ENCODE measurements at regions not wholly inside any gene's neighbourhood (a gene's known extent, or its start where the extent isn't known, plus 50 kb on each side); places are given as distances from the start of the nearest gene placed in this dataset.

- intact Hi-C loops (cut with DNase I): no loop called here
- DNase-seq (peak in 2 of 5 donors; percentile 13 to 24), FAIRE-seq (no peak)
- H3K27ac ChIP-seq (ENCODE audit: low read depth in 2 of 2, low read length in 2 of 2): no peak overlapping the region
- TF ChIP-seq CTCF (IDR thresholded peaks at IDR 0.05; ENCODE audit: borderline replicate concordance, extremely low read depth, insufficient read depth): no peak
- no peaks in the 10 kb centered on the region for H3K9me3 ChIP-seq (ENCODE audit: control insufficient read depth in 2 of 3, insufficient read depth in 1 of 3, low read length in 3 of 3)
- H3K4me1 ChIP-seq (ENCODE audit: control insufficient read depth in 2 of 3, insufficient read depth in 2 of 3, low read depth in 1 of 3, low read length in 3 of 3): peaks cover 0 to 3% (median 0%) of the 10 kb centered on the region in 3 donors
- no peaks in the 10 kb centered on the region for H3K27me3 ChIP-seq (ENCODE audit: control insufficient read depth, insufficient read depth, low read length)
- H3K36me3 ChIP-seq (ENCODE audit: control insufficient read depth in 2 of 3, insufficient read depth in 3 of 3, low read length in 3 of 3): no peaks in the 10 kb centered on the region
- H3K4me3 ChIP-seq (ENCODE audit: low read length in 3 of 3): no peak overlapping the region
- H3K9ac ChIP-seq (ENCODE audit: low read length in 3 of 3): no peak overlapping the region
Measured at GRCh38 chr2:226155093-226155875, 644.3 kb downstream of the IRS1 start.

GRCh38 chr2:226154610-226155009 is 645.0 kb downstream of the IRS1 start:
- H3K36me3 ChIP-seq (ENCODE audit: control insufficient read depth in 2 of 3, insufficient read depth in 3 of 3, low read length in 3 of 3): no peaks in the 10 kb centered on the region
- FAIRE-seq (no peak), DNase-seq (peak in 2 of 5 donors; percentile 21 to 23)
- H3K9me3 ChIP-seq (ENCODE audit: control insufficient read depth in 2 of 3, insufficient read depth in 1 of 3, low read length in 3 of 3): no peaks in the 10 kb centered on the region
- H3K4me3 ChIP-seq (ENCODE audit: low read length in 3 of 3): no peak overlapping the region
- no peaks in the 10 kb centered on the region for H3K27me3 ChIP-seq (ENCODE audit: control insufficient read depth, insufficient read depth, low read length)
- H3K4me1 ChIP-seq (ENCODE audit: control insufficient read depth in 2 of 3, insufficient read depth in 2 of 3, low read depth in 1 of 3, low read length in 3 of 3): peaks cover 0 to 3% (median 0%) of the 10 kb centered on the region in 3 donors
- H3K27ac ChIP-seq (ENCODE audit: low read depth in 2 of 2, low read length in 2 of 2): no peak overlapping the region
- H3K9ac ChIP-seq (ENCODE audit: low read length in 3 of 3): no peak overlapping the region
- intact Hi-C loops (cut with DNase I): no loop called here
- TF ChIP-seq CTCF (IDR thresholded peaks at IDR 0.05; ENCODE audit: borderline replicate concordance, extremely low read depth, insufficient read depth): no peak

- TF ChIP-seq CTCF (IDR thresholded peaks at IDR 0.05; ENCODE audit: borderline replicate concordance, extremely low read depth, insufficient read depth): no peak
- H3K27me3 ChIP-seq (ENCODE audit: control insufficient read depth, insufficient read depth, low read length): no peaks in the 10 kb centered on the region
- FAIRE-seq (no peak), DNase-seq (no peak)
- H3K36me3 ChIP-seq (ENCODE audit: control insufficient read depth in 2 of 3, insufficient read depth in 3 of 3, low read length in 3 of 3): no peaks in the 10 kb centered on the region
- H3K4me1 ChIP-seq (ENCODE audit: control insufficient read depth in 2 of 3, insufficient read depth in 2 of 3, low read depth in 1 of 3, low read length in 3 of 3): peaks cover 0 to 3% (median 0%) of the 10 kb centered on the region in 3 donors
- H3K27ac ChIP-seq (ENCODE audit: low read depth in 2 of 2, low read length in 2 of 2): no peak overlapping the region
- H3K9me3 ChIP-seq (ENCODE audit: control insufficient read depth in 2 of 3, insufficient read depth in 1 of 3, low read length in 3 of 3): no peaks in the 10 kb centered on the region
- no peak overlapping the region for H3K4me3 ChIP-seq (ENCODE audit: low read length in 3 of 3)
- no peak overlapping the region for H3K9ac ChIP-seq (ENCODE audit: low read length in 3 of 3)
- intact Hi-C loops (cut with DNase I): no loop called here
Measured at GRCh38 chr2:226153553-226153952, 646.1 kb downstream of the IRS1 start.
